ENCODE measurements at regions not wholly inside any gene's neighbourhood (a gene's known extent, or its start where the extent isn't known, plus 50 kb on each side); places are given as distances from the start of the nearest gene placed in this dataset.

DNA sequence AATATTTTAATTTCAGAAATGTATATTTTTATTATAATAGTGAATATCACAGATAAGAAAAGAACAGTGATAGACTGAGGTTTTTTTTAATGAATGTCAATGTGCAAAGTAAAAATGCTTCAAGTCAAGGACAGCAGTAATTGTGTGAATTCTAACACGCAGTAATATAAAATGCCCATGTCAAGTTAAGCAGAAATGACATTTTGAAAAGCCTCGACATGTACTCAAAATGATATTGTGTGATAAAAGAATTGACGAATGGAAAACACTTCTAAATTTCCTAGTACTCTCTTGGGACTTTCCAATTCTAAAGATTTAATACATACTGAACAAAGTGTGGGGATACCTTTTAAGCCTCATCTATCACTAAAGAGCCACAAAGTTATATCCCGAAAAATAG is 172.6 kb downstream of the SLITRK6 start:
- TF ChIP-seq CTCF (conservative IDR thresholded peaks at IDR 0.05; ENCODE audit: low read length) = no peak
- no peak for TF ChIP-seq EZH2phosphoT487 (IDR thresholded peaks at IDR 0.05; ENCODE audit: borderline replicate concordance, low read depth, low read length)
